GM18511 (cell line): ENCODE measurements at regions not wholly inside any gene's neighbourhood (a gene's known extent, or its start where the extent isn't known, plus 50 kb on each side); places are given as distances from the start of the nearest gene placed in this dataset.
"Not testable (repeated sequence)": the region's sequence is repeated elsewhere in the genome, so short reads cannot be mapped to it uniquely, and the experiment has no call there.

Experiments used
- ATAC-seq: cut with Tn5 transposase; IDR thresholded peaks from one replicate; pipeline ENCODE4 v1.9.1; 2021; ENCODE audit warnings: mild to moderate bottlenecking, moderate library complexity; ENCODE audit not compliant: unreplicated experiment

- no peak for ATAC-seq
Measured at GRCh38 chr18:68387246-68387645, 327.7 kb downstream of the TMX3 start.

- not testable (repeated sequence) for ATAC-seq
Measured at GRCh38 chr18:68383979-68384378, 330.9 kb downstream of the TMX3 start.

GRCh38 chr18:68376926-68377325 lies 338.0 kb downstream of the TMX3 start:
- no peak for ATAC-seq

GRCh38 chr18:68362907-68363306 lies 352.0 kb downstream of the TMX3 start:
- ATAC-seq, result no peak

GRCh38 chr18:68355637-68356036 lies 359.3 kb downstream of the TMX3 start:
- no peak for ATAC-seq

- ATAC-seq, result no peak
Measured at GRCh38 chr18:68354176-68354575, 360.7 kb downstream of the TMX3 start.

- ATAC-seq, result no peak
Measured at GRCh38 chr18:68342039-68342659, 372.8 kb downstream of the TMX3 start.

- no peak for ATAC-seq
Measured at GRCh38 chr18:68340606-68341005, 374.3 kb downstream of the TMX3 start.

GRCh38 chr18:68330658-68331057 lies 384.2 kb downstream of the TMX3 start:
- ATAC-seq, result no peak

- no peak for ATAC-seq
Measured at GRCh38 chr18:68323921-68324320, 391.0 kb downstream of the TMX3 start.

- no peak for ATAC-seq
Measured at GRCh38 chr18:68316636-68317035, 398.3 kb downstream of the TMX3 start.

GRCh38 chr18:68314403-68314802 lies 400.5 kb downstream of the TMX3 start:
- no peak for ATAC-seq

GRCh38 chr18:68301441-68301840 lies 413.5 kb downstream of the TMX3 start:
- no peak for ATAC-seq

GRCh38 chr18:68299906-68300305 lies 415.0 kb downstream of the TMX3 start:
- ATAC-seq, result no peak

GRCh38 chr18:68298330-68298729 lies 416.6 kb downstream of the TMX3 start:
- no peak for ATAC-seq

- ATAC-seq, result no peak
Measured at GRCh38 chr18:68288408-68288807, 426.5 kb downstream of the TMX3 start.

- ATAC-seq, result no peak
Measured at GRCh38 chr18:68284236-68284780, 430.6 kb downstream of the TMX3 start.

- no peak for ATAC-seq
Measured at GRCh38 chr18:68283834-68284233, 431.1 kb downstream of the TMX3 start.

- ATAC-seq, result no peak
Measured at GRCh38 chr18:68282232-68282631, 432.7 kb downstream of the TMX3 start.

- no peak for ATAC-seq
Measured at GRCh38 chr18:68275616-68276015, 439.3 kb downstream of the TMX3 start.

GRCh38 chr18:68270017-68270416 lies 444.9 kb downstream of the TMX3 start:
- no peak for ATAC-seq

GRCh38 chr18:68267583-68267982 lies 447.3 kb downstream of the TMX3 start:
- ATAC-seq, result no peak

- ATAC-seq, result no peak
Measured at GRCh38 chr18:68263481-68263880, 451.4 kb downstream of the TMX3 start.
